IMR-90 (cell line): ENCODE measurements at regions not wholly inside any gene's neighbourhood (a gene's known extent, or its start where the extent isn't known, plus 50 kb on each side); places are given as distances from the start of the nearest gene placed in this dataset.

Experiments used
- ATAC-seq: fragments of 200-7000 bp; cut with Tn5 transposase; 2 replicates; pipeline ENCODE4 v1.9.1; 2020; ENCODE audit warnings: low read depth, mild to moderate bottlenecking, moderate library complexity
- BruUV-seq: library from RNA; stranded (reverse); fragments of 400-500 nt; replicated peaks from 2 replicates; lab custom pipeline; 2021; lab: Mats Ljungman, UMichigan
- CTCF ChIA-PET: fragments of 300-600 bp; formaldehyde crosslinking; extraction: SDS; loops from one replicate; lab custom pipeline; 2021; ENCODE audit warnings: antibody characterized with exemption; lab: Yijun Ruan, JAX
- POLR2A ChIA-PET: fragments of 300-600 bp; sonication (Branson Sonifier 250); formaldehyde crosslinking; loops from one replicate; lab custom pipeline; 2022; ENCODE audit warnings: antibody characterized with exemption; ENCODE audit not compliant: unreplicated experiment; lab: Charles Lee
- DNase-seq: peaks from one replicate; pipeline ENCODE4 v3.0.0; 2013
- H2AFZ ChIP-seq: replicated peaks from 2 replicates; pipeline ENCODE3; 2013; ENCODE audit warnings: low read length, mild to moderate bottlenecking; ENCODE audit not compliant: poor library complexity
- H2AK5ac ChIP-seq: 2 replicates; pipeline ENCODE4 v1.6.1; 2013; ENCODE audit warnings: low read depth, low read length, inconsistent platforms
- H2AK9ac ChIP-seq: replicated peaks from 2 replicates; pipeline ENCODE3; 2013; ENCODE audit warnings: mild to moderate bottlenecking, low read depth, low read length, moderate library complexity; ENCODE audit not compliant: poor library complexity
- H2BK120ac ChIP-seq: 2 replicates; pipeline ENCODE4 v1.6.1; 2013; ENCODE audit warnings: low read depth, low read length, inconsistent platforms
- H2BK15ac ChIP-seq: 3 replicates; pipeline ENCODE4 v1.6.1; 2013; ENCODE audit warnings: low read depth, low read length, inconsistent platforms
- H2BK20ac ChIP-seq: 2 replicates; pipeline ENCODE4 v1.6.1; 2013; ENCODE audit warnings: low read depth, mild to moderate bottlenecking, inconsistent platforms, low read length, moderate library complexity
- H2BK5ac ChIP-seq: 2 replicates; pipeline ENCODE4 v1.6.1; 2013; ENCODE audit warnings: mild to moderate bottlenecking, low read depth, low read length, inconsistent platforms; ENCODE audit not compliant: poor library complexity, severe bottlenecking
- H3K14ac ChIP-seq: replicated peaks from 2 replicates; pipeline ENCODE4 v1.6.1; 2013; ENCODE audit warnings: low read depth, low read length, inconsistent platforms
- H3K18ac ChIP-seq: 2 replicates; pipeline ENCODE4 v1.6.1; 2013; ENCODE audit warnings: low read depth, low read length, control low read depth
- H3K23ac ChIP-seq: 2 replicates; pipeline ENCODE4 v1.6.1; 2013; ENCODE audit warnings: low read depth, low read length, inconsistent platforms
- H3K27ac ChIP-seq: 2 replicates; pipeline ENCODE4 v1.5.1; 2013; ENCODE audit warnings: mild to moderate bottlenecking, control low read depth, low read length; ENCODE audit not compliant: insufficient read depth
- H3K27me3 ChIP-seq: 2 replicates; pipeline ENCODE4 v1.6.1; 2013; ENCODE audit warnings: low read length; ENCODE audit not compliant: control insufficient read depth, insufficient read depth
- H3K36me3 ChIP-seq: 2 replicates; pipeline ENCODE4 v1.6.1; 2013; ENCODE audit warnings: low read length, mixed read lengths; ENCODE audit not compliant: control insufficient read depth, insufficient read depth
- H3K4ac ChIP-seq: 2 replicates; pipeline ENCODE4 v1.6.1; 2013; ENCODE audit warnings: low read depth, low read length, inconsistent platforms
- H3K4me1 ChIP-seq: 2 replicates; pipeline ENCODE4 v1.6.1; 2013; ENCODE audit warnings: low read length, mixed read lengths; ENCODE audit not compliant: control insufficient read depth, insufficient read depth
- H3K4me2 ChIP-seq: 2 replicates; pipeline ENCODE4 v1.6.1; 2013; ENCODE audit warnings: low read depth, mild to moderate bottlenecking, control low read depth, low read length, moderate library complexity
- H3K4me3 ChIP-seq: 2 replicates; pipeline ENCODE4 v1.5.1; 2013; ENCODE audit warnings: low read depth, mild to moderate bottlenecking, control low read depth, low read length, moderate library complexity; ENCODE audit not compliant: insufficient read depth
- H3K56ac ChIP-seq: 2 replicates; pipeline ENCODE4 v1.6.1; 2013; ENCODE audit warnings: low read length, inconsistent platforms; ENCODE audit not compliant: insufficient read depth; ENCODE audit errors: extremely low read depth
- H3K79me1 ChIP-seq, 2 experiments: 2 replicates each; pipeline ENCODE4 v1.6.1; 2013; ENCODE audit warnings: low read length in 2 of 2, inconsistent platforms in 1 of 2, low read depth in 1 of 2
- H3K9ac ChIP-seq: 2 replicates; pipeline ENCODE4 v1.6.1; 2013; ENCODE audit warnings: low read depth, low read length, control low read depth
- H3K9me1 ChIP-seq: 2 replicates; pipeline ENCODE4 v1.6.1; 2013; ENCODE audit warnings: low read length, inconsistent platforms; ENCODE audit not compliant: insufficient read depth
- H3K9me3 ChIP-seq: 2 replicates; pipeline ENCODE4 v1.6.1; 2013; ENCODE audit warnings: low read length; ENCODE audit not compliant: control insufficient read depth, insufficient read depth
- H4K20me1 ChIP-seq: 2 replicates; pipeline ENCODE4 v1.6.1; 2013; ENCODE audit warnings: low read length, inconsistent platforms; ENCODE audit not compliant: insufficient read depth
- H4K5ac ChIP-seq: 2 replicates; pipeline ENCODE4 v1.6.1; 2013; ENCODE audit warnings: mild to moderate bottlenecking, low read depth, low read length, control low read depth
- H4K8ac ChIP-seq, 2 experiments: 2 replicates each; pipeline ENCODE4 v1.6.1; 2013; ENCODE audit warnings: low read depth in 2 of 2, low read length in 2 of 2, control low read depth in 1 of 2, inconsistent platforms in 1 of 2
- H4K91ac ChIP-seq: 2 replicates; pipeline ENCODE4 v1.6.1; 2013; ENCODE audit warnings: low read depth, low read length, inconsistent platforms; ENCODE audit not compliant: insufficient read depth
- CEBPB ChIP-seq: IDR thresholded peaks from 2 replicates; pipeline ENCODE4 v1.6.1; 2012; ENCODE audit warnings: low read depth, low read length, improper control_type of control experiment
- CHD1 ChIP-seq: IDR thresholded peaks from 2 replicates; pipeline ENCODE4 v1.6.1; 2012; ENCODE audit warnings: low read depth, low read length, improper control_type of control experiment
- WGBS, 2 experiments: methylation state at CpG; one replicate each; pipeline versions ENCODE4 v1.1.5 to v1.1.7; 2013; ENCODE audit warnings: missing lambda C conversion rate in 2 of 2; ENCODE audit not compliant: insufficient read length in 1 of 2; ENCODE audit errors: extremely low coverage in 2 of 2; 5-methylcytosine and 5-hydroxymethylcytosine counted together
- dilution Hi-C: fragments of 300-500 bp; cut with HindIII; formaldehyde crosslinking; loops from one replicate; pipeline ENCODE4 v1.14.3; 2018; ENCODE audit warnings: low sequenced_read_pairs; ENCODE audit not compliant: unreplicated experiment
- in situ Hi-C: fragments of 300-500 bp; cut with MboI; formaldehyde crosslinking; loops from 3 replicates; pipeline ENCODE4 v1.14.3; 2019; ENCODE audit warnings: low sequenced_read_pairs, inconsistent platforms, mixed read lengths
- intact Hi-C: fragments of 100-400 bp; cut with micrococcal nuclease; formaldehyde crosslinking; loops from 2 replicates; pipeline ENCODE4 v1.10.0; 2022

- no peak overlapping the region for H3K4me2 ChIP-seq
- no peaks in the 10 kb centered on the region for H3K79me1 ChIP-seq
- POLR2A ChIA-PET = no interaction called here
- H3K9me3 ChIP-seq = no peaks in the 10 kb centered on the region
- H2AFZ ChIP-seq = peak overlapping the region; percentile 28
- H2AK9ac ChIP-seq = no peak overlapping the region
- no peak overlapping the region for H4K8ac ChIP-seq
- H3K14ac ChIP-seq = no peak overlapping the region
- ATAC-seq (peak; percentile 77), DNase-seq (peak; percentile 60)
- no peak overlapping the region for H3K23ac ChIP-seq
- H3K4me1 ChIP-seq = no peaks in the 10 kb centered on the region
- TF ChIP-seq CHD1 (no peak), CEBPB (peak; percentile 15; the same call in 1 of the 2 replicates)
- 0 out of 2 replicates have a peak overlapping the region, but pooled peaks have one; percentile 10 for H3K56ac ChIP-seq
- H2BK120ac ChIP-seq = 0 out of 2 replicates have a peak overlapping the region, but pooled peaks have one; percentile 16
- H3K18ac ChIP-seq = no peak overlapping the region
- intact Hi-C loops (loop anchor here (5.0 kb wide), 1 partner anchor 160 kb away; no protein-coding TSS in a partner anchor), in situ Hi-C loops (no loop called here), dilution Hi-C loops (no loop called here)
- no peak overlapping the region for H3K27ac ChIP-seq
- no peak overlapping the region for H3K4ac ChIP-seq
- no peaks in the 10 kb centered on the region for H3K9me1 ChIP-seq
- H4K5ac ChIP-seq = no peak overlapping the region
- no peaks in the 10 kb centered on the region for H4K20me1 ChIP-seq
- H4K91ac ChIP-seq = no peak overlapping the region
- no peak overlapping the region for H3K4me3 ChIP-seq
- H2BK15ac ChIP-seq = no peak overlapping the region
- no TSS peak for BruUV-seq
- no peaks in the 10 kb centered on the region for H3K36me3 ChIP-seq
- H2BK5ac ChIP-seq = peak overlapping the region; percentile 64
- CTCF ChIA-PET = no interaction called here
- WGBS, 2 experiments = no CpG with 5 or more reads among the region's 6 CpGs
- H2BK20ac ChIP-seq = 0 out of 2 replicates have a peak overlapping the region, but pooled peaks have one; percentile 46
- H2AK5ac ChIP-seq = no peak overlapping the region
- no peaks in the 10 kb centered on the region for H3K27me3 ChIP-seq
- H3K9ac ChIP-seq = no peak overlapping the region
These were observed 341.8 kb downstream of the C12orf50 start for GRCh38 chr12:87687362-87687761.
